Skin epidermis (tissue), 12 donors: ENCODE measurements at regions not wholly inside any gene's neighbourhood (a gene's known extent, or its start where the extent isn't known, plus 50 kb on each side); places are given as distances from the start of the nearest gene placed in this dataset.
"Not testable (repeated sequence)": the region's sequence is repeated elsewhere in the genome, so short reads cannot be mapped to it uniquely, and the experiment has no call there.

ENCODE experiments used
- H3K27ac ChIP-seq, 21 experiments: fragments of 200-600 bp; sonication (generic) in 11 of 21; one replicate each; pipeline ENCODE4 v1.5.0; 2020; ENCODE audit warnings: mild to moderate bottlenecking in 3 of 21, inconsistent platforms in 2 of 21, moderate library complexity in 2 of 21
- H3K4me3 ChIP-seq, 7 experiments: fragments of 200-600 bp; sonication (generic) in 2 of 7; one replicate each; pipeline ENCODE4 v1.5.0; 2020; ENCODE audit warnings: inconsistent platforms in 2 of 7, mild to moderate bottlenecking in 2 of 7, moderate library complexity in 1 of 7

DNA sequence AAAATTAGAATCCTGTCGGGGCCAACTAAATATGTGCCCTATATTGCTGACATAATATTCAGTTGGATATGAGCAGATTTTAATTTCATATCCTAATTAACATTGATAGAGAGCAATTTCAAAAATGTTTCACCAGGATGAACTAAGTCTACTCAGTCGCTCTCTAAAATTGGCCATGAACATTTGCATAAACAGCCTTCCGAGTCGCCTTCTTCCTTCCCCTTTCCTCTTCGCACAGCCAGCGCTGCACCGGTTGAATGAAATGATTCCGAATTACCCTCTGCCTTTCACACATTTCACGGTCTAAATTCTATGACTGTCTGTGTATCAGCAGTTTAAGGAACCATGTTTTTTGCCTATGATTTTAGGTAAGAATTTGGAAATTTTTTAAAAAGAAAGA, 413.7 kb downstream of the LIG4 start:
- Histone ChIP-seq H3K27ac (no peak overlapping the region), H3K4me3 (no peak overlapping the region)

DNA sequence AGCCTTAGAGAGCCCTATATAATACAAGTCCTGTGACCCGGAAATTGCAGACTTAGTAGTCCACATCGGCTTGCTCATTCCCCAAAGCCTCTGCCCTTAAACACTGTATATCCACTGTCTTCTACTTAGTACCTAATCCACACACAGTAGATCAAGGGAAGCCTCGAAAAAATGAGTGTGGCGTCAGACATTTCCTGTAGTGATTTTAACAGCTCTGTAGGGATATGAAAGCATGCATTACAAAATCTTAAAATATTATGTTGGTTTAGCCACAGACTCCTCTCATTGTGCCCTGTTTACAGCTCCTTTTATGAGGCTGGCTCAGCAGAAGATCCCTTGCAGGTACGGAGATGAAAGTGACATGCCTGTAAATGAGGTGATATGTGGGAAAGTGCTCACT, 416.3 kb downstream of the LIG4 start:
- Histone ChIP-seq H3K27ac (no peak overlapping the region), H3K4me3 (no peak overlapping the region)

DNA sequence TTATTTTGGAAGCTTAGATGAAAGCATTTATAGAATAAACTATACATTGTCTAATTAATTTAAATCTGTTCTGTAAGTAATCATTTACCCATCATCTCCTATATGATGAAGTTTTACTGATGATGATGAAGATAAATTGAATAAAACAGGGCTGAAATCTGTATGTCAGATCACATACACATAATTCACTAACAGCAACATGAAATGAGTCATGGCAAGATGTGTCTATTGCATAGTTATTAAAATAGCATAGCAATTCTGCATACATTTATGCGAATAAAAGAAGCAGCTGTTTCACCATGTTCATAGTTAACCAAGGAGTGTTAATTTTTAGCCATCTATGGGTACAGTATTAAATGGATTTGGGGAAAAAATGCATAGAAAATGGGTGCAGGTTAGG, 424.9 kb downstream of the LIG4 start:
- Histone ChIP-seq H3K4me3 (no peak overlapping the region), H3K27ac (no peak overlapping the region)

DNA sequence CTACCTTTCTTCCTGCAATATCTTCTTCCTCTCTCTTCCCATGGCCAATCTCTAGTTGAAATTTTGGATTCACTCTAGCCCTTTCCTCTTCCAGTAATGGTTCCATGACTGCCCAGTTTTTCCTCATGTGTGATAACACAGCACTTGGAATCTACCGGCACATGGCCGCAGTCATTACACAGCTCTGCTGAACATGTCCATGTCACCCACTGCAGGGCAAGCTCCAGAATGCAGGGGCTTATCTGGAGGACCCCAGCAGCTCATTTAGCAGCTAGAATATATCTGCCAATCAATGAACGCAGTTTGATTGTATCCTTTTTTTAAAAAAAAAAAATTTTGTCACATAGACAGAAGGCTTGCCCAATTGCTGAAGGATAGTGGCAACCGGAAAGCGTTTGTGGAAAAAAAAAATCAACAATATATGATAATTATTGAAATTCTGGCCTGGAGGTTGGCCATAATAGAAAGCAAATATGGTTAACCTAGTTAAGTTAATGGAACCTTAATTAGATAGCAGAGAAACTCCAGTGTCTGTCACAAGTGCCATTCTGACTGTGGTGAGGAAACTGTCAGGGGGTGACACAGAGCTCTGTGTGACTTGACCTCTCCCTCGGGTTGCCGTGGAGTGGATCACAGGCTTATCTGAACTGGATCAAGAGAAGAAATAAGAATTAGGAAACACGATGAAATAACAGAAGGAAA, 426.7 kb downstream of the LIG4 start:
- H3K27ac ChIP-seq = no peak overlapping the region

GRCh38 chr13:107782646-107783045, 432.7 kb downstream of the LIG4 start:
- not testable (repeated sequence) for H3K27ac ChIP-seq, H3K4me3 ChIP-seq

More for the DNA sequence above, 426.7 kb downstream of the LIG4 start:
- H3K4me3 ChIP-seq = no peak overlapping the region

- Histone ChIP-seq H3K4me3 (no peak overlapping the region), H3K27ac (no peak overlapping the region)
These were observed 437.2 kb downstream of the LIG4 start for GRCh38 chr13:107778094-107778493.

DNA sequence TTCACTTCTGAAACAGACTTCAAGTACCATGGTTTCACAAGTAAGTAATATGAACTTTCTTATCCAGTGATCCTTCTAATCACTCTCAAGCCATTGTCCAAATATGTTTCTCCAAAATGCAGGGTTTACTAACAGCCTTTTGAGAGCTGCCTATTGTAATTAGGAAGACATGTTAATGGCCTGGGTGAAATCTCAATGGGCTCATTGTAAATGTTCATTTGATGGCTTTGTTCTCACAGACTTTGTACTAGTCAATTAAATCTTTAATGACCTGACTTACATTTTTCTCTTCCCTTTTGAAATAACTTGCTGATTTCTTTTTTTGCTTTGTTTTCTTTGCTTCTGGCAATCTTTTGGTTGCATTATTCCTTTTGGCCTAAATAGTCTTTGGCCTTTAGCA, 444.8 kb downstream of the LIG4 start:
- Histone ChIP-seq H3K4me3 (no peak overlapping the region), H3K27ac (no peak overlapping the region)

DNA sequence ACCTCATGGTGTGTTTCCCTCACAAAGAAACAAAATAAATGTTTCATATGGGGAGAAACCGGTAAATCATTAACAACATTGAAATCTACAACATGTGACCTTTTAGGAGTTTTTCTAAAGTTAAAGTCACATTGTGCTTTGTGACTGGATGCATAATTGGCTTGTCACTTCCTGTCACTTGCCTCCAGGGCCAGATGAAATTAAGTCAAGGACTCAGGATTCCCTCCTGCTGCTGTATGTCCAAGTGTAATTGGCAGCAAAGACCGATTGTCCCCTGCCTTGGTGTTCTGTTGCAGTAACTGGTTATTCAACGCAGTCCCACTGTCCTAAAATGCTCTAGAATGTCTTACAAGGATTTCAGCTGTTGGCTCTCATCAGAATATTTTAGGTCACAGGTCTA, 448.2 kb downstream of the LIG4 start:
- no peak overlapping the region for H3K4me3 ChIP-seq
- no peak overlapping the region for H3K27ac ChIP-seq

GRCh38 chr13:107765724-107766401, 449.5 kb downstream of the LIG4 start:
- Histone ChIP-seq H3K4me3 (no peak overlapping the region), H3K27ac (no peak overlapping the region)

DNA sequence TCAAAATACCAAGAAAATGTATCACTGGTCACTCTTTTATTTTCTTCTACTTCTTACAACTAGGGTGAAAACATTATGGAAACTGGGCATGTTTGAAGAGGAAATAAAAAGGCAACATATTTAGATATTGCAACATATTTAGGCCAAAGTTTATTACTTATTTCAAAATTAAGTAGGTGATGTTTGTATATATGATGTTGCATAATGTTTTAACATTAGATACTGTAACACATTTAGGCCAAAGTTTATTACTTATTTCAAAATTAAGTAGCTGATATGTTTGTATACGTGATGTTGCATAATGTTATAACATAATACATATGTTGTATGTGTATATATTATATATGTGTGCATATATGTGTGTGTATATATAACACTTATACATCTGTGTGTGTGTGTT, 451.3 kb downstream of the LIG4 start:
- H3K4me3 ChIP-seq = no peak overlapping the region

DNA sequence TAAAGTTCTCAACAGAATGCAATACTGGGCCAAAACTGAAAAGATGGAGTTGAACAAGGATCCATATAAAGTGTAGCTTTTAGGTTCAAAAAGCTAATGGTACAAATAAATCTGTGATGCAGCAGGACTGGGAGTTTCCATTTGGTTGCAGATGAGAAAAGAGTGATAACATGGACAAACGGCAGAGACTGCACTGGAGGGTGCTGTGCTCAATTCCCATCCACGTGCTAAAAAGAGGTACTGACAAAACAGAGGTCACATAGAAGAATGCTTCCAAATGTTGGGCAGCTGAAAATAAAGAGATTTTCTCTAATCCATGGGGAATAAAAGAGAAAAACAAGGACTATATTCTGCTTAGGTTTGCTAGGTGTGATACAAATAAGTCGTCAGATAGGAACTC, 461.6 kb downstream of the LIG4 start:
- no peak overlapping the region for H3K4me3 ChIP-seq
- no peak overlapping the region for H3K27ac ChIP-seq

More for the DNA sequence above, 451.3 kb downstream of the LIG4 start:
- no peak overlapping the region for H3K27ac ChIP-seq

GRCh38 chr13:107753291-107753690, 462.0 kb downstream of the LIG4 start:
- H3K4me3 ChIP-seq = no peak overlapping the region
- H3K27ac ChIP-seq = no peak overlapping the region

GRCh38 chr13:107743983-107744382, 471.4 kb downstream of the LIG4 start:
- no peak overlapping the region for H3K4me3 ChIP-seq
- no peak overlapping the region for H3K27ac ChIP-seq

GRCh38 chr13:107743526-107743925, 471.8 kb downstream of the LIG4 start:
- H3K27ac ChIP-seq = no peak overlapping the region

DNA sequence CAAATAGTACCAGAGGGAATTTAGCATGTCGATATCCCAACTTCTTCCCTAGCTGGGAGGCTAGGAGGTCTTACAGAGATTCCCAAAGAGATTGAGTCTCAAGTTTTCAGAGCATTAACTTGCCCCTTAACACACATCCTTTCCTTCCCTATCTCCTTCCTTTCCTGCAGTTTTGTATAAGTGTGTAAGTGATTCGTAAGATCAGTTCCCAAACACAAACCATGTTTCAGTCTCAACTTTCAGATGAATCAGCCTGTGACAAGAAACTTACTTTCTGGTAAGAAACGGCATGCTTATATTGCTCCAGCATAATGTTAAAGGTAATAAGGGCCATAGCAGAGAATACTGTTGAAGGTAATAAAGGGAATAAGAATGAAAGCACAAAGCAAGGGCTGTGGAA, 472.2 kb downstream of the LIG4 start:
- Histone ChIP-seq H3K4me3 (no peak overlapping the region), H3K27ac (no peak overlapping the region)

More at GRCh38 chr13:107743526-107743925, 471.8 kb downstream of the LIG4 start:
- H3K4me3 ChIP-seq = no peak overlapping the region

DNA sequence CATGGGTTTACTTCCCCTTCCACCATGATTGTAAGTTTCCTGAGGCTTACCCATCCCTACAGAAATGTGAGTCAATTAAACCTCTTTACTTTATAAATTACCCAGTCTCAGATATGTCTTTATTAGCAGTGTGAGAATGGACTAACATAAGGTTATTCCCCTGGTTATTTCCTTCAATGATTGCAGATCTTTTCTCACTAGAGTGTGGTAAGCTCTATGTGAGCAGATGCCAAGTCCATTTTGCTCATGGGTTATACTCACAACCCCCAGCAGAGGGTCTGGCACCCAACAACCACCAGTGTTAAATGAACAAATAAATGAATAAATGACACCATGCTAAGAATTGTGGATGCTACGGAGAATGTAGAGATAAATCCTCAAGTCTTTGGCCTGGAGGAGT, 472.8 kb downstream of the LIG4 start:
- Histone ChIP-seq H3K4me3 (no peak overlapping the region), H3K27ac (no peak overlapping the region)

GRCh38 chr13:107738004-107738403, 477.3 kb downstream of the LIG4 start:
- H3K27ac ChIP-seq = no peak overlapping the region

DNA sequence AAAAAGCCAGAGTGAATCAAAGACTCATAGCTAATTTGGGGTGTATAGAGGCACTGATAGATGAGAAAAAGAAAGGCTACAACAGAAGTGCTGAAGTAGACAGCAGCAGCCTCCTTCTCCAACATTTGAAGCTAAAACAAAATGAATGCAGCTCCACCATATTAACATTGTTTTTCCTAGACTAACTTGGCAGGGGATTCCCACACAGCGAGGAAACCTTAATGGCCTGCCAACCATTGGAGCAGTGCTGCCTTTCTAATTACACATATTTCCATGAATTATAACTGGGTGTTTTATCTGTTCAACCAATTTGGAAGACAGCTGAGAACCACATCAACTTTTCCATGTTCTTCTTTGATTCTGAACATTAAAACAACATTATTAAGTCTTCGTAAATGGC, 478.6 kb downstream of the LIG4 start:
- no peak overlapping the region for H3K4me3 ChIP-seq
- H3K27ac ChIP-seq = no peak overlapping the region

More at GRCh38 chr13:107738004-107738403, 477.3 kb downstream of the LIG4 start:
- no peak overlapping the region for H3K4me3 ChIP-seq

- Histone ChIP-seq H3K27ac (no peak overlapping the region), H3K4me3 (no peak overlapping the region)
These were observed 479.2 kb downstream of the LIG4 start for GRCh38 chr13:107736170-107736569.

GRCh38 chr13:107734891-107735625, 480.3 kb downstream of the LIG4 start:
- no peak overlapping the region for H3K27ac ChIP-seq

DNA sequence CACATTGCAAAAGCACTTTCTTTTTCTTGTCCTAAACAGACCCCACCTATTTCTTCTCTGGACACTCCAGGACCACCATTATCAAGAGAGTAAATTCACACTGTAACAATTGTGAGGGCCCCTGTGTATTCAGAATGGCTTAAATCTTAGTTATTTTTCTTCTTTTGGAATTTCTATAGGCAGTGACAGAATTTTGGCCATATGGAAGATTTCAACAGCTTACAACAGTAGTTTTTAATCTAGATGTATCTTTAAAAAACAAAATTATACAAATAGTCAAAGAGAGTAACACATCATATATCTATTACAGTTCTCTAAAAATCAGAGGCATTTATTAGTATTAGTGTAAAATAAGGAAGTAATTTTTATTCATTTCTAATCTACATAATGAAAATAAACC, 482.1 kb downstream of the LIG4 start:
- Histone ChIP-seq H3K27ac (no peak overlapping the region), H3K4me3 (no peak overlapping the region)

More at GRCh38 chr13:107734891-107735625, 480.3 kb downstream of the LIG4 start:
- no peak overlapping the region for H3K4me3 ChIP-seq
